Activated CD8-positive, alpha-beta memory T cell treated with anti-CD3 and anti-CD28 coated beads for 1 hour (primary cell): ENCODE measurements at regions not wholly inside any gene's neighbourhood (a gene's known extent, or its start where the extent isn't known, plus 50 kb on each side); places are given as distances from the start of the nearest gene placed in this dataset.

Experiments
- DNase-seq, 2 donors: peaks; one replicate each; pipeline ENCODE4 v3.0.0-alpha.2; 2020; ENCODE audit warnings: low read depth in 1 of 2; ENCODE audit errors: extremely low read depth in 1 of 2

DNA sequence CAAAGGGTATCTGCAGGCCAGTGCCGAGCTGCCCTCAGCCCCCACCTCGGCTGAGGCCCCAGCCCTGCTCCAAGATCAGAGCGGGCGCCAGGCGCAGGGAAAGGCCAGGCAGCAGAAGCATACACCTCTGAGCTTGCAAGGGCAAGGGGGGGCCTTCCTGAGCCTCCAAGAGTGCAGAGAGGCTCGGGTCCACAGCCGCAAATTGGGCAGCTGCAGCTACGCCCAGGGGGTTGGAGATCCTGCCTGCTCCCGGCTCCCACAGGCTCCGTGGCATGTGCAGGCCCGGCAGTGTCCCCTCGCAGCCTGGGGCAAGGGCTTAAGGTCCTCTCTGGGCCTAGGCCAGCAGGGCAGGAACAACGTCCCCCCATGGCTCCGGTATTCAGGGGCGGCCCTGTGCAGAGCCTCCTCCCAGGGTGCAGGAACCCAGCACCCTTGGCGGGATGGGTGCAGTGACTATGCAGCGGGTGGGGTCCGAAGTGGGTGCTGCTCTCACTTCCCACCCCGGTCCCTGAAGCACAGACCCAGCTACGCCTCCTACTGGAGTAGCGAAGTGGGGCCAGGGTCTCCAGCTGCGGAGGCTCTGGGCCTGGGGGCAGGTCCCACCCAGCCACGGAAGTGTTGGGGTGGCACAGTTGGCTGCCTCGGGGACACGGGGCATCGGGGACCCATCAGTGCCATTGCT lies 120.2 kb upstream of the TMEFF2 start:
- no peak for DNase-seq

DNA sequence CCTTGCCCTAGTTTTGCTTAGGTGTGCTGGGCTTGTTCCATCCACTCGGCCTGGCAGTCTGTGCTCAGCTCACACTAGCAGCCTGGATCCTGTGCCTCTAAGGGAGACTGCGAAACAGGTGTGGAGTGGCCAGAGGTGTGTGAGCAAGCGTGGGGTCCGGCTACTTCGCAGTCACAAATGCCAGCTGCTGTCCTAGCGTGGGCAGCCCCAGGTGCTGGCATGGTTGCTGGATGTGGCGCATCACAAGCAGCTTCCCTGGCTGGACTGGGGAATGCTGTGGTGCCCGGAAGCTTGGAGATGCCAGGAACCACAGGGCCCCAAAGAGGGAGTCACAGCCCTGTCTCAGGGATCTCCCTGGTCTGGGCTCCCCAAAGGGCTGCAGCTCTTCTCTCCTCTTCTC lies 119.0 kb upstream of the TMEFF2 start:
- no peak for DNase-seq

DNA sequence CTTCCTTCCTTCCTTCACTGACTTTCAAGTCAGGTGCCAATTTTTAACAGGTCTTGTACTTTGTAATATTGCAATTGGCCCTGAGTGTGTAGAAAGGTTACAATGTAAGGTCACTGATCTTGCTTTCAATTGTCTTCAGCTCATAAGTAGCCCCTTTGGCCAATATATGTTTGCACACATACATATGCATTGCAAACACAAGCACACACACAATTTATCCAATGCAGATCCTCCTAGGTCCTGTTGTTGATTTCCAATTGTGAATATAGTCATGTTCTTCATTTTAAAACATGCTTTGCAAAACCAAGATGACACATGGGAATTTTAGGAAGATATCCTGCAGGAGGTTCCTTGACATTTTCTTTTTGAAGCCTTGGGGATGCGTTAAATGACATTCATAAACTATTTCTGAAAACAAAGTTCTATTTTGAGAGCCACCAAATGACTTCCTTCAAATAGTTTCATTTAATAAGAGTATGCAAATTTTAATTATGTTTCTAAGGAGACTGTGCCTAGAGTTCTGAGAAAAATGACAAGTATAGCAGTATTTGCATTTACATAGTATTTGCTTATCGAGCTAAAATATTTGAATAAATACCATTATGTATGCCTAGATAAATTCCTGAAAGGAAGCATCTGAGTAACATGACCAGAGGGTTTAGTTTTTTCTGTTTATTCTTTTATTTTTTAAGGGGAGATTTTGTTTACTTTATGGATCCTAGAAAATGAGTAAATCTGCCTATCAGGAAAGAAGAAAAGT lies 117.1 kb upstream of the TMEFF2 start:
- no peak for DNase-seq

DNA sequence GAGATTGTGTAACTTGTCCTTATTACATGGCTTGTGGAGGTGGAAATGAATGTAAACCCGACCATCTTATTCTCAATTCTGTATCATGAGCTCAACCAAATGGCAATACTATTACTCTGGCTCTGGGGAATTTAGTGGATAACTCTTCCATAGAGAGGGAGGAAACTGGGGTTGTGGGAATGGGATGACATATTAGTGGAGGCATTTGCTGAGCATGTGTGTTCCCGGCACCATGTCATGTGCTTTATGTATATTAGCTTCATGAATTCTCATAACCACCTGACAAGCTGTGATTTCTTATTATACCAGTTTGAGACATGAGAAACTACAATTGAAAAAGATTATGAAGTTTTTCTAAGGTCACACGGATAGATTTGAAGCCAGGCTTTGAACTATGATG lies 112.8 kb upstream of the TMEFF2 start:
- DNase-seq = no peak

DNA sequence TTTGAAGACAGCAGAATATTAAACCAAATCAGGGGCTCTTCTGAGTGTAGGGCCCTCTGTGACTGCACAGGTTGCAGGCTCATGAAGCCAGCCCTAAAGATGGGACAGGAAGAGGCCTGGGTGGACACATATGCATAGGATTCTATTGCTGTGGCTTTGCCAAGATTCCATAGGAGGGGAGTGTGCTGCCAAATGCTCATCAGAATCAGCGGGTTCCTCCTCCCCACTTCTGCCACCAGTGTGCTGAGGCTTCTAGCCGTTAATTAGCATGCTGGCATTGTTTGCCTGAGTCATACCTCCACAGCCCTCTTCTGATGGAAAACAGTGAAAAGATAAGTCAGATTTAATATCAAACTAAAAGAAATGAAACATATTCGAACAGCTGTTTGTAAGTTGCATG lies 103.9 kb upstream of the TMEFF2 start:
- DNase-seq = no peak

DNA sequence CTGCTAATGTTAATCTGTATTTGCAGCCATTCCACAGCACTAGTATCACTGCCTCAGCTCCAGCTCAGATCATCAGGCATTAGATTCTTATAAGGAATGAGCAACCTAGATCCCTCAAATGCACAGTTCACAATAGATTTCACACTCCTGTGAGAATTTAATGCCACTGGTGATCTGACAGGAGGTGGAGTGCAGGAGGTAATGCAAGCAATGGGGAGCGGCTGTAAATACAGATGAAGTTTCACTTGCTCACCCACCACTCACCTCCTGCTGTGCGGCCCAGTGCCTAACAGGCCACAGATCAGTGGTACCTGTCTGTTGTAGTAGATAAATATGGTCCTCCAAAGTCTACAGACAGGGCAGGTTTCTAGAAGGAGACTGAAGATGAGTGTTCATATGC lies 97.7 kb upstream of the TMEFF2 start:
- DNase-seq = no peak

DNA sequence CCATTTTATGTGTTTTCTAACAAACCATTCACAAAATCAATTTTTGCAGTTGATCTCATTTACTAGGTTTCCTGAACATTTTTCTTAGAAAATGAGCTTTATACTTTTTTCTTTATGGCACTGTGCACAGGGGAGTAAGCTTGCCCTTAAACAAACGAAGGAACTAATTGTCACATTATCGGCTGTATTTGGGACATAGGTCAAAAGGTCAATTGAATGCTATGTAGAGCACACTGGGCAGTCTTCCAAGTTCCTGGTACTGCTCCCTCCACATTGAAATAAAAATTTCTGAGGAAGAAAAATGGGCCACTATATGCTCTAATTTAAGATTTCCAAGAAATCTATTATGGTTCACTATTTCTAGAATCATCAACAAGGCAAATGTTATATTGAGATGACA lies 93.6 kb upstream of the TMEFF2 start:
- DNase-seq = no peak

DNA sequence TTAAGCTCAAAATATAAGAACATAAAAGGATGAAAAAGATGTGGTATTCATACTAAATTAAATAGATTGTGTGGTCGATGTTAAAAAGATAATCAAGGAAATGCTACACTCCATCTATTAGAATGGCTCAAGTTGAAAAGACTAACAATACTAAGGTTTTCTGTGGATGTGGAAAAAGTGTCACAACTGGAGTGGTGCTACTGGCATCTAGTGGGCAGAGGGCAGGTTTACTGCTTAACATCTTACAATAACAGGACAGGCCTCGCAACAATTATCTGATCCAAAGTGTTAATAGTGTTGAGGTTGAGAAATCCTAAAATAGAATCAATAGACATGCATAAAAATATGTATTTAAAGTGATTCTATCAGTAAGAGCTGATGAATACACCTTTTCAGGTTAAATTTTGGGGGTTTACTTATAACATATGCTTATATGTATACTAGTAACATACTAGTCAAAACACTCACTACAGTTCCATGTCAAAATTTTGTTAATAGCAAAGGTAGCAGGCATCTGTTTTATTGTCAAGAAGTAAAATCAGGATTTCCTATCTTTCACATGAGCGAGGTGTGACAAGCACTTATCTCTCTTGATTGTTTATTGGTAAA lies 91.5 kb upstream of the TMEFF2 start:
- no peak for DNase-seq

DNA sequence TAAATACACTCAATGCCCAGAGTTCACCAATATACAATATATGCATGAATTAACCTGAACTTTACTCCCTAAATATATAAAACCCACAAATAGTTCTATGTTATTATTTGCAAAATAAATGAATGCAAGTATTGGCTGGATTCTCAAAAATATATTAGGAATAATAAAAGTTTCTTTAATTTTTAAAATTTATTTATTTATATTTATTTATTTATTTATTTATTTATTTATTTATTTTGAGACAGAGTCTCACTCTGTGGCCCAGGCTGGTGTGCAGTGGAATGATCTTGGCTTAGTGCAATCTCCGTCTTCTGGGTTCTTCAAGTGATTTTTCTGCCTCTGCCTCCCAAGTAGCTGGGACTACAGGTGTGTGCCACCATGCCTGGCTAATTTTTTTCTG lies 88.7 kb upstream of the TMEFF2 start:
- DNase-seq = no peak

DNA sequence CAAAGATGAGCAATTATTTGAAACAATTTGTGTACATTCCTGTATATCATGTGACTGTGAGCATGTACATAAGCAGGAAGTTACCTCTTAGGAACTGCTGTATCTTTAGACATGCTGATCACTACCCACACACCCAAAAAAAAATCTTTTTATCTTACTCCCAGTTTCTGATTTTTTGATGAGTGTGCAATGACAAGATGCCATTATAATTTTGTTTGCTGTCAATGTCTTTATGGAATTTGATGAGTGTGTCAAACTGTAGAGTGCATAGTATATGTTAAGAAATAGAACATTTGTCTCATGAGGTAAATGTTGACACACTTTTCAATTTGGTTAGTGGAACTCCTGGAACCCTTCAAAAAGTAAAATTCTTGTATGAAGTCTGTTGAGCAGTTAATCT lies 84.0 kb upstream of the TMEFF2 start:
- DNase-seq = no peak

DNA sequence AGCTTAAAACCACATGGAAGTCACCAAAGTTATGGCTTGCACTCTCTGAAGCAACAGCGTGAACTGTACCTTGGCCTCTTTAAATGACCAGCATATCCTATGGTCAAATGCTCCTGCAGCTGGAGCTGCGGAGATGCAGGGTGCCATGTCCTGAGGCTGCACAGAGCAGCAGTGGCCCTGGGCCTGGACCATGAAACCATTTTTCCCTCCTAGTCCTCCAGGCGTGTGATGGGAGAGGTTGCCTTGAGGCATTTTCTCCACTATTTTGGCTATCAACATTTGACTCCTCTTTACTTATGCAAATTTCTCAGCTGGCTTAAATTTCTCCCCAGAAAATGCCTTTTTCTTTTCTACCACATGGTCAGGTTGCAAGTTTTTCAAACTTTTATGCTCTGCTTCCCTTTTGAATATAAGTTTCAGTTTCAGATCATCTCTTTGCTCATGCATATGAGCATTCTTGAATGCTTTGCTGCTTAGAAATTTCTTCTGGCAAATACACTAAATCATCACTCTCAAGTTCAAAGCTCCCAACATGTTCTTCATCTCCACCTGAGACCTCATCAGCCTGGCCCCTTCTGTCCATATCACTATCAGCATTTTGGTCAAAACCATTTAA lies 82.9 kb upstream of the TMEFF2 start:
- DNase-seq = no peak

DNA sequence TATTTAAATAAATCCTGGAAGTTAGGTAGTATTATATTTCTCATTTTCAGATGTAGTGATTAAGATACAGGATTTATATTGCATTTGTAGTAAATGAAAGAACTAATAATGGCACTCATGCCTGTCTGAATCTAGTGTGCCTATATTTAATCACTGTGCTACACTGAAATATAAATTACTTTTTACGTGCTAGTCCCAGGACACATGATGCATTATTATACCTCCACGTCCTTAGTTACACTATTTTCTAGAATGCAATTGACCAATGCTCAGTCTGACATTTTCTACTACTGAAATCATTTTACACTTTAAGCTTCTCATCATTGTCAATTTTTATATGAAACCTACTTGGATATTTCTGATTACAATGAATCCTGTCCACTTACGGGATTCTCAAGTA lies 80.9 kb upstream of the TMEFF2 start:
- DNase-seq = no peak

DNA sequence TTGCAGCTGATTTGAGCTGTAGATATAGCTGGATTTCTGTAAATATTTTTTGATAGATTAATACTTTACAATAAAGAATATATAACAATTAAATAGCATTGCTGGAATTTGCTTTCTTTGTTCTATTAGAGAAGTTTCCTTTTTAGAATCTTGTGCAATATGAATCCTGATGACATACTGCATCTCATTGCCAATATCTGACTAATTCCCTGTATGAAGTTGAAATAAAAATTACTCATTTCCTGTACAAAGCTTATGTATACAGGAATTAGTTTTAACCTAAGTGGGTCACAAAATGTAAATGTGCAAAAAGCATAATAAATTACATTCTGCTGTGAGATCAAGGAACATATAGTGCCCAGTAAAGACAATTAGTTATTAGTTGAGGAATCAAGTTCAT lies 72.8 kb upstream of the TMEFF2 start:
- DNase-seq = no peak

DNA sequence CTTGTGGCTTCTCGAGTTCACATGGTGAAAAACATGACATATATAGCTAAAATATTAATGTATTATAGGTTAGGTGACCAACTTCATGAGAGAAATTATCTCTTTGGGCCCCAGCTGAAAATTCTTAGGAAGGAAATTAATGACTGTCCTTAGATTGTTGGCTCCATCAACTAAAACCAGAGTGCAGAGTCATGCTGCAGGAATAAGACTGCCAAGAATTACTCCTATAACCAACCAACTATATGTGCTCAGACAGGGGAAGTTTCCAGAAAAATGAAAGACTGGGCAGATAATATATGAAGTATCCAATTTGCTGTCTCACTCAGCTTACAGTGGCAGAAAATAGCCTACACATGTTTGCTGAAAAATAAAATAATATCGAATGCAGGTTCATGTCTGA lies 71.0 kb upstream of the TMEFF2 start:
- DNase-seq = no peak

DNA sequence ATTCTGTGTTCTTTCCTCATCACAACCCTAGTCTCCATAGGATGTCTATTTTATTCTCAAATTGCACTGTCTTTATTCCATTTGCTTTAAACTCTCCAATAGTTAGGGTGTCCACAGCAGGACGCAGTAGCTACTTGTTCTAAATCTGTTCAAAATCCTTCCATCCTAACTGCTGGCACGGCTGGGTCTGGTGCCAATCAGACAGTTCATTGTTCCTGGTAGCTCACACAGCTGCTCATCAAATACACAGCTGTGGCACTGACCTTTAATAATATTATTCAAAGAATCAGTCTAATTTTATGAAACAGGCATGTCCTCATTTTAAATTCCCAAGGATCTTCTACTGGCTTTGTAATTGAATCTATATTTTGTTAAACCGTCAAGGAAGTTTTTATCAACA lies 59.7 kb upstream of the TMEFF2 start:
- no peak for DNase-seq

DNA sequence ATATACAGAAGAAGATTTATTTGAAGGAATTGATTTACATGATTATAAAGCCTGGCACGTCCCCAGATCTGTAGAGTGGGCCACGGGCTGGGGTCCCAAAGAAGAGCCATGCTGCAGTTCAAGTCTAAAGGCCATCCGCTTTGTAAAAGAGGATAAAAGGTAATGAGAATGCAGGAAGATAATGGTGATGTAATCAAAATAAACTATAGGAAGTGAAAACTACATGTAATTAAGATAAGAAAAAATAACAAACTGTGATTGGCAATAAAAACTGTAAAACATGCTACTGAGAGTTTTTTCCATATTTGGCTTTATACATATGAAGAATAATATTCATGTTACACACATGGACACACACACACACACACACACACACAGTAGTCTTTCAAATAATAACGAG lies 59.0 kb upstream of the TMEFF2 start:
- no peak for DNase-seq

DNA sequence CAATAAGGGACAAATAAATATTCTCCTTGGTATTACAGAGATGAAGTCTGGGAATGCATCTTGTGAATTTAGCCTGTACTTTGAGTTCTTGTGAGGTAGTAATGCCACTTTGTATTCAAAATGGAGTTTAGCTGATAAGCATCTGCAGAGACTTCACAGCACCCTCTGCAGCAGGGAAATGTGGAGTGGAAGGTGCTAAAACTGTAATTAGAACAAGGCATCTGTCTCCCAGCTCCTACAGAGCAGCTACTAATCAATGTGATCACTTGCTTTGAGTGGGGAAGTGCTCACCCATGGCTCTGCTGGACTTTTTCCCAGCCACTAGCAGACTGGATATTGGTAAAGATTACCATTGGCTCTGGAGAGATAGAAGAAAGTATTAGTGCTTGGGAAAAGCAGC lies 56.2 kb upstream of the TMEFF2 start:
- no peak for DNase-seq

DNA sequence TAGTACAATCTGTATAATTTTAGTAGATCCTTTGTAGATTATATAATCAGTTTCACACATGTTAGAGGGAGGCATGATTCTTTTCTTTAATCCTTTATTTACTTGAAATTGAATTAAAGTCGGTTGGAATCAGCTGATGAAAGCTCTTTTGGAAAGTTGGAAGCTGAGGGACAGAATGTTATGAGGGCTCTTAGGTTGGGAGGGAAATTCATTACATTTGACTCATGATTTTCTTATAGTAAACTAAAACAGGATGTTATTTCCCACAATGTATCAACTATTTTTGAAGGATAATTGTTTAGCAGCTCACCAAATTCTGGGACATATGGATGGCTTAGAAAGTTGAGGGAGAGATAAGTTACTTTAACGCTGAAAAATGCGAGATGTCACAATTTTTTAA lies 52.7 kb upstream of the TMEFF2 start:
- DNase-seq = no peak

DNA sequence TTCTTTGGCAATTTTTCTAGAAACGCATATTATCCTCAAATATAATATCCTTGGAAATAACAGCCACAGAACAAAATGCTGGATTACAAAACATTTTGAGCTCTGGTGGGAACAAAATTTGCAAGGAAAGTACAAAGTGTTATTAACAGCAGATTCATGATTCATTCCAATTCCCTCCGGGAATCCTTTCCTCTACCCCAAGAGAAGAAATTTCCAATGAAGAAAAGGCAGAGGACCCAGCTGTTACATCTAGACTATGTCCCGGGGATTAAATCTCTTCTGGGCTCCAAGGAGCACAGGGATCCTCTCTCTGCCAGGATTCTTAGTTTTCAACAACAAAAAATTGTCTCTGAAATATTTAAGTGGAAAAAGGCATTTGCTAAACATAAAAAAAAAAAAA lies 51.6 kb upstream of the TMEFF2 start:
- DNase-seq = no peak

DNA sequence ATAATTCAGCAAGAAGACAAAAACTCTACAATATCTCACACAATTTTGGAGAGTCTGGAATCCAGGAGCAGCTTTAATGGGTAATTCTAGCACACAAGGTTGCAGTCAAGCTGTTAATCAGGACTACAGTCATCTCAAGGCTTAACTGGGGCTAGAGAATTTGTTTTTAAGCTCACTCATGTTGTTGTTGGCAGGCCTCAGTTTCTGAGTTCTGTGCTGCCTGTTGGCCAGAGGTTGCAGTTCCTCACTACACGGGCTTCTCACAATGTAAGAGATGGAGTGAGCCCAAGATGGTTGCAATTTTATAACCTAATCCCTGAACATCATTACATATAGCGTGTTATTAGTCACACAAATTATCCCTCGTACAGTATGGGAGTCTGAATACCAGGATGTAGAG lies 50.6 kb upstream of the TMEFF2 start:
- DNase-seq = no peak
